ENCODE measurements at regions not wholly inside any gene's neighbourhood (a gene's known extent, or its start where the extent isn't known, plus 50 kb on each side); places are given as distances from the start of the nearest gene placed in this dataset.
A peak's percentile ranks its signal among the peaks of the same experiment; 100 is the strongest.

- CTCF ChIA-PET, result interaction anchor here (0.7 kb wide), 1 partner anchor 30 kb away, joined by 4 read pairs; no protein-coding TSS in a partner anchor
- intact Hi-C loops (cut with micrococcal nuclease; ENCODE audit: unreplicated experiment), result no loop called here
- Mint-ChIP-seq H3K27ac (ENCODE audit: unreplicated experiment) (no peak overlapping the region), H3K4me1 (ENCODE audit: low read depth, unreplicated experiment) (no peaks in the 10 kb centered on the region), H3K4me3 (ENCODE audit: low read depth, unreplicated experiment) (no peak overlapping the region), H3K9me3 (ENCODE audit: low read depth, unreplicated experiment) (no peaks in the 10 kb centered on the region), H3K27me3 (ENCODE audit: unreplicated experiment) (peaks cover 70% of the 10 kb centered on the region), H3K36me3 (ENCODE audit: insufficient read depth, unreplicated experiment) (peaks cover 8% of the 10 kb centered on the region)
- TF ChIP-seq, protein P1, sequence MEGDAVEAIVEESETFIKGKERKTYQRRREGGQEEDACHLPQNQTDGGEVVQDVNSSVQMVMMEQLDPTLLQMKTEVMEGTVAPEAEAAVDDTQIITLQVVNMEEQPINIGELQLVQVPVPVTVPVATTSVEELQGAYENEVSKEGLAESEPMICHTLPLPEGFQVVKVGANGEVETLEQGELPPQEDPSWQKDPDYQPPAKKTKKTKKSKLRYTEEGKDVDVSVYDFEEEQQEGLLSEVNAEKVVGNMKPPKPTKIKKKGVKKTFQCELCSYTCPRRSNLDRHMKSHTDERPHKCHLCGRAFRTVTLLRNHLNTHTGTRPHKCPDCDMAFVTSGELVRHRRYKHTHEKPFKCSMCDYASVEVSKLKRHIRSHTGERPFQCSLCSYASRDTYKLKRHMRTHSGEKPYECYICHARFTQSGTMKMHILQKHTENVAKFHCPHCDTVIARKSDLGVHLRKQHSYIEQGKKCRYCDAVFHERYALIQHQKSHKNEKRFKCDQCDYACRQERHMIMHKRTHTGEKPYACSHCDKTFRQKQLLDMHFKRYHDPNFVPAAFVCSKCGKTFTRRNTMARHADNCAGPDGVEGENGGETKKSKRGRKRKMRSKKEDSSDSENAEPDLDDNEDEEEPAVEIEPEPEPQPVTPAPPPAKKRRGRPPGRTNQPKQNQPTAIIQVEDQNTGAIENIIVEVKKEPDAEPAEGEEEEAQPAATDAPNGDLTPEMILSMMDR (IDR thresholded peaks at IDR 0.05; ENCODE audit: unreplicated experiment), result no peak
- BruUV-seq (replicated peaks), result no TSS peak
- no peak for DNase-seq
These were observed 91.6 kb downstream of the UNCX start for GRCh38 chr7:1324028-1324900.

DNA sequence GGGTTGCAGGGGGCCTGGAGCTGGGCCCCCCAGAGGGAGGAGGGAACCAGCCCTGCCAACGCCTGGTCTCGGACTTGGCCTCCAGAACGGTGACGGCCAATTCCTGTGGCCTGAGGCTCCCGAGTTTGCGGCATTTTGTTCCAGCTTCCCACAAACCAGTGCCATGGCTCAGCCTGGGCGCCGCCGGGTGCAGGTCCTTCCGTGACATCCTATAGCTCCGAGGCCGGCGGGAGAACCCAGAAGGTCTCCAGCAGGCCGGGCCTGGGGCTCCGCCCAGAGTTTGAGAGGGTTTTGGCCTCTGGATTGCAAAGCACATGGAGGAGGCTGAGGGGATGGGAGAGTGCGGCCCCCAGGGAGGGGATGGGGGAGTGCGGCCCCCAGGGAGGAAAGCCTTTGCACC lies 92.6 kb downstream of the UNCX start:
- no peak overlapping the region for H3K27ac Mint-ChIP-seq (ENCODE audit: unreplicated experiment)
- CTCF ChIA-PET, result no interaction called here
- no peaks in the 10 kb centered on the region for H3K9me3 Mint-ChIP-seq (ENCODE audit: low read depth, unreplicated experiment)
- H3K36me3 Mint-ChIP-seq (ENCODE audit: insufficient read depth, unreplicated experiment), result peaks cover 8% of the 10 kb centered on the region
- H3K27me3 Mint-ChIP-seq (ENCODE audit: unreplicated experiment), result peaks cover 79% of the 10 kb centered on the region
- TF ChIP-seq, protein P1 (IDR thresholded peaks at IDR 0.05; ENCODE audit: unreplicated experiment), result no peak
- no peak for DNase-seq
- no peaks in the 10 kb centered on the region for H3K4me1 Mint-ChIP-seq (ENCODE audit: low read depth, unreplicated experiment)
- H3K4me3 Mint-ChIP-seq (ENCODE audit: low read depth, unreplicated experiment), result no peak overlapping the region
- intact Hi-C loops (cut with micrococcal nuclease; ENCODE audit: unreplicated experiment), result no loop called here
- no TSS peak for BruUV-seq (replicated peaks)

- no peak for DNase-seq
- H3K27ac Mint-ChIP-seq (ENCODE audit: unreplicated experiment), result no peak overlapping the region
- CTCF ChIA-PET, result interaction anchor here (0.6 kb wide), 1 partner anchor 28 kb away, joined by 3 read pairs; no protein-coding TSS in a partner anchor
- no peak overlapping the region for H3K4me3 Mint-ChIP-seq (ENCODE audit: low read depth, unreplicated experiment)
- BruUV-seq (replicated peaks), result no TSS peak
- H3K27me3 Mint-ChIP-seq (ENCODE audit: unreplicated experiment), result peaks cover 84% of the 10 kb centered on the region
- no peaks in the 10 kb centered on the region for H3K4me1 Mint-ChIP-seq (ENCODE audit: low read depth, unreplicated experiment)
- intact Hi-C loops (cut with micrococcal nuclease; ENCODE audit: unreplicated experiment), result no loop called here
- peaks cover 8% of the 10 kb centered on the region for H3K36me3 Mint-ChIP-seq (ENCODE audit: insufficient read depth, unreplicated experiment)
- TF ChIP-seq, protein P1 (IDR thresholded peaks at IDR 0.05; ENCODE audit: unreplicated experiment), result peak; percentile 23
- H3K9me3 Mint-ChIP-seq (ENCODE audit: low read depth, unreplicated experiment), result no peaks in the 10 kb centered on the region
These were observed 93.2 kb downstream of the UNCX start for GRCh38 chr7:1325646-1326510.

- H3K27ac Mint-ChIP-seq (ENCODE audit: unreplicated experiment), result no peak overlapping the region
- intact Hi-C loops (cut with micrococcal nuclease; ENCODE audit: unreplicated experiment), result no loop called here
- TF ChIP-seq, protein P1 (IDR thresholded peaks at IDR 0.05; ENCODE audit: unreplicated experiment), result no peak
- BruUV-seq (replicated peaks), result no TSS peak
- H3K27me3 Mint-ChIP-seq (ENCODE audit: unreplicated experiment), result peaks cover 83% of the 10 kb centered on the region
- no peak overlapping the region for H3K4me3 Mint-ChIP-seq (ENCODE audit: low read depth, unreplicated experiment)
- no peak for DNase-seq
- H3K9me3 Mint-ChIP-seq (ENCODE audit: low read depth, unreplicated experiment), result no peaks in the 10 kb centered on the region
- peaks cover 8% of the 10 kb centered on the region for H3K36me3 Mint-ChIP-seq (ENCODE audit: insufficient read depth, unreplicated experiment)
- H3K4me1 Mint-ChIP-seq (ENCODE audit: low read depth, unreplicated experiment), result no peaks in the 10 kb centered on the region
- CTCF ChIA-PET, result interaction anchor here (0.7 kb wide), 1 partner anchor 1010 kb away, joined by 6 read pairs; no protein-coding TSS in a partner anchor
These were observed 93.8 kb downstream of the UNCX start for GRCh38 chr7:1326511-1326785.

All from Calu3 (cell line).